ENCODE measurements at regions not wholly inside any gene's neighbourhood (a gene's known extent, or its start where the extent isn't known, plus 50 kb on each side); places are given as distances from the start of the nearest gene placed in this dataset.

- Histone ChIP-seq H4K20me1 (ENCODE audit: insufficient read depth, poor library complexity, severe bottlenecking) (no peaks in the 10 kb centered on the region), H3K4me3 (no peak overlapping the region), H3K79me2 (no peaks in the 10 kb centered on the region), H3K4me2 (no peak overlapping the region), H3K27me3 (no peaks in the 10 kb centered on the region), H3K36me3 (replicated peaks; ENCODE audit: insufficient read depth, low read depth) (no peaks in the 10 kb centered on the region), H3K27ac (no peak overlapping the region), H2AFZ (no peak overlapping the region), H3K9me3 (ENCODE audit: low read depth) (no peaks in the 10 kb centered on the region), H3K9me2 (replicated peaks; ENCODE audit: insufficient read depth) (no peaks in the 10 kb centered on the region), H3K4me1 (ENCODE audit: insufficient read depth) (no peaks in the 10 kb centered on the region)
- no peak for DNase-seq (ENCODE audit: low spot score)
- TF ChIP-seq CTCF (IDR thresholded peaks at IDR 0.05; ENCODE audit: poor library complexity) = no peak
- TF ChIP-seq EZH2 (IDR thresholded peaks at IDR 0.05; ENCODE audit: borderline replicate concordance) = no peak
- TF ChIP-seq EZH2phosphoT487 (IDR thresholded peaks at IDR 0.05; ENCODE audit: low read depth, severe bottlenecking, unreplicated experiment) = no peak
- 63% methylated on average over 3 of the region's 3 CpGs for WGBS (ENCODE audit: low lambda C conversion rate, missing lambda C conversion rate)
Measured at GRCh38 chrX:79444694-79445210, 77.6 kb upstream of the ITM2A start.

GRCh38 chrX:79443121-79443520 is 76.0 kb upstream of the ITM2A start:
- no peaks in the 10 kb centered on the region for H3K36me3 ChIP-seq (replicated peaks; ENCODE audit: insufficient read depth, low read depth)
- no peaks in the 10 kb centered on the region for H4K20me1 ChIP-seq (ENCODE audit: insufficient read depth, poor library complexity, severe bottlenecking)
- H3K4me3 ChIP-seq = no peak overlapping the region
- no peak overlapping the region for H3K4me2 ChIP-seq
- H3K27ac ChIP-seq = no peak overlapping the region
- H3K4me1 ChIP-seq (ENCODE audit: insufficient read depth) = no peaks in the 10 kb centered on the region
- H3K27me3 ChIP-seq = no peaks in the 10 kb centered on the region
- DNase-seq (ENCODE audit: low spot score) = no peak
- TF ChIP-seq CTCF (IDR thresholded peaks at IDR 0.05; ENCODE audit: poor library complexity) (no peak), EZH2phosphoT487 (IDR thresholded peaks at IDR 0.05; ENCODE audit: low read depth, severe bottlenecking, unreplicated experiment) (no peak), EZH2 (IDR thresholded peaks at IDR 0.05; ENCODE audit: borderline replicate concordance) (no peak)
- H3K9me2 ChIP-seq (replicated peaks; ENCODE audit: insufficient read depth) = no peaks in the 10 kb centered on the region
- no peak overlapping the region for H2AFZ ChIP-seq
- 76% methylated on average over 1 of the region's 1 CpG for WGBS (ENCODE audit: low lambda C conversion rate, missing lambda C conversion rate)
- no peaks in the 10 kb centered on the region for H3K79me2 ChIP-seq
- H3K9me3 ChIP-seq (ENCODE audit: low read depth) = no peaks in the 10 kb centered on the region

GRCh38 chrX:79440336-79440735 is 73.2 kb upstream of the ITM2A start:
- no peaks in the 10 kb centered on the region for H3K4me1 ChIP-seq (ENCODE audit: insufficient read depth)
- no peak for TF ChIP-seq EZH2phosphoT487 (IDR thresholded peaks at IDR 0.05; ENCODE audit: low read depth, severe bottlenecking, unreplicated experiment)
- no peak for TF ChIP-seq CTCF (IDR thresholded peaks at IDR 0.05; ENCODE audit: poor library complexity)
- TF ChIP-seq EZH2 (IDR thresholded peaks at IDR 0.05; ENCODE audit: borderline replicate concordance) = no peak
- no peak overlapping the region for H3K27ac ChIP-seq
- H4K20me1 ChIP-seq (ENCODE audit: insufficient read depth, poor library complexity, severe bottlenecking) = no peaks in the 10 kb centered on the region
- H3K36me3 ChIP-seq (replicated peaks; ENCODE audit: insufficient read depth, low read depth) = no peaks in the 10 kb centered on the region
- H3K4me2 ChIP-seq = no peak overlapping the region
- no peak overlapping the region for H3K4me3 ChIP-seq
- DNase-seq (ENCODE audit: low spot score) = no peak
- H3K79me2 ChIP-seq = no peaks in the 10 kb centered on the region
- H3K27me3 ChIP-seq = no peaks in the 10 kb centered on the region
- H3K9me3 ChIP-seq (ENCODE audit: low read depth) = no peaks in the 10 kb centered on the region
- no peaks in the 10 kb centered on the region for H3K9me2 ChIP-seq (replicated peaks; ENCODE audit: insufficient read depth)
- H2AFZ ChIP-seq = no peak overlapping the region
- 85% methylated on average over 5 of the region's 5 CpGs for WGBS (ENCODE audit: low lambda C conversion rate, missing lambda C conversion rate)

Measured in hepatocyte (in vitro differentiated cells).